ENCODE measurements at regions not wholly inside any gene's neighbourhood (a gene's known extent, or its start where the extent isn't known, plus 50 kb on each side); places are given as distances from the start of the nearest gene placed in this dataset.

GRCh38 chr6:133693565-133693964 is 195.3 kb upstream of the TCF21 start:
- no peak for DNase-seq (ENCODE audit: low read depth)

GRCh38 chr6:133697185-133697584 is 191.7 kb upstream of the TCF21 start:
- DNase-seq (ENCODE audit: low read depth), result no peak

GRCh38 chr6:133697666-133698065 is 191.2 kb upstream of the TCF21 start:
- peak; percentile 95 for DNase-seq (ENCODE audit: low read depth)

GRCh38 chr6:133698272-133698671 is 190.6 kb upstream of the TCF21 start:
- DNase-seq (ENCODE audit: low read depth), result peak; percentile 55

GRCh38 chr6:133699741-133700385 is 189.1 kb upstream of the TCF21 start:
- peak; percentile 87 for DNase-seq (ENCODE audit: low read depth)

GRCh38 chr6:133701633-133702331 is 187.1 kb upstream of the TCF21 start:
- peak; percentile 89 for DNase-seq (ENCODE audit: low read depth)

GRCh38 chr6:133704371-133704770 is 184.5 kb upstream of the TCF21 start:
- peak; percentile 61 for DNase-seq (ENCODE audit: low read depth)

GRCh38 chr6:133705066-133705465 is 183.8 kb upstream of the TCF21 start:
- DNase-seq (ENCODE audit: low read depth), result peak; percentile 83

- peak; percentile 88 for DNase-seq (ENCODE audit: low read depth)
Measured at GRCh38 chr6:133705731-133706130, 183.2 kb upstream of the TCF21 start.

GRCh38 chr6:133707456-133707855 is 181.5 kb upstream of the TCF21 start:
- DNase-seq (ENCODE audit: low read depth), result peak; percentile 98

- DNase-seq (ENCODE audit: low read depth), result no peak
Measured at GRCh38 chr6:133710826-133711225, 178.1 kb upstream of the TCF21 start.

- no peak for DNase-seq (ENCODE audit: low read depth)
Measured at GRCh38 chr6:133715270-133715669, 173.6 kb upstream of the TCF21 start.

- DNase-seq (ENCODE audit: low read depth), result peak; percentile 68
Measured at GRCh38 chr6:133724726-133725125, 164.2 kb upstream of the TCF21 start.

GRCh38 chr6:133726188-133726587 is 162.7 kb upstream of the TCF21 start:
- no peak for DNase-seq (ENCODE audit: low read depth)

GRCh38 chr6:133730881-133731280 is 158.0 kb upstream of the TCF21 start:
- DNase-seq (ENCODE audit: low read depth), result peak; percentile 65

GRCh38 chr6:133740218-133740617 is 148.7 kb upstream of the TCF21 start:
- no peak for DNase-seq (ENCODE audit: low read depth)

- DNase-seq (ENCODE audit: low read depth), result peak; percentile 37
Measured at GRCh38 chr6:133740816-133741215, 148.1 kb upstream of the TCF21 start.

- peak; percentile 89 for DNase-seq (ENCODE audit: low read depth)
Measured at GRCh38 chr6:133741375-133741861, 147.5 kb upstream of the TCF21 start.

GRCh38 chr6:133743621-133744020 is 145.3 kb upstream of the TCF21 start:
- DNase-seq (ENCODE audit: low read depth), result no peak

GRCh38 chr6:133746417-133746770 is 142.5 kb upstream of the TCF21 start:
- no peak for DNase-seq (ENCODE audit: low read depth)

- peak; percentile 36 for DNase-seq (ENCODE audit: low read depth)
Measured at GRCh38 chr6:133748628-133749027, 140.3 kb upstream of the TCF21 start.

- no peak for DNase-seq (ENCODE audit: low read depth)
Measured at GRCh38 chr6:133749427-133749826, 139.5 kb upstream of the TCF21 start.

GRCh38 chr6:133752129-133752528 is 136.8 kb upstream of the TCF21 start:
- DNase-seq (ENCODE audit: low read depth), result no peak

All from LHCN-M2 (cell line).